22Rv1 (cell line): ENCODE measurements at regions not wholly inside any gene's neighbourhood (a gene's known extent, or its start where the extent isn't known, plus 50 kb on each side); places are given as distances from the start of the nearest gene placed in this dataset.

ENCODE experiments used
- H3K27ac ChIP-seq: fragments of 450-650 bp; 2 replicates; pipeline ENCODE4 v1.5.1; 2017
- ZFX ChIP-seq: fragments of 450-650 bp; IDR thresholded peaks from 2 replicates; pipeline ENCODE4 v1.6.1; 2017; ENCODE audit warnings: antibody characterized with exemption, borderline replicate concordance
- TF ChIP-seq, protein P1 (sequence below): fragments of 450-650 bp; IDR thresholded peaks from 2 replicates; pipeline ENCODE4 v1.5.1; 2017; ENCODE audit warnings: mild to moderate bottlenecking

DNA sequence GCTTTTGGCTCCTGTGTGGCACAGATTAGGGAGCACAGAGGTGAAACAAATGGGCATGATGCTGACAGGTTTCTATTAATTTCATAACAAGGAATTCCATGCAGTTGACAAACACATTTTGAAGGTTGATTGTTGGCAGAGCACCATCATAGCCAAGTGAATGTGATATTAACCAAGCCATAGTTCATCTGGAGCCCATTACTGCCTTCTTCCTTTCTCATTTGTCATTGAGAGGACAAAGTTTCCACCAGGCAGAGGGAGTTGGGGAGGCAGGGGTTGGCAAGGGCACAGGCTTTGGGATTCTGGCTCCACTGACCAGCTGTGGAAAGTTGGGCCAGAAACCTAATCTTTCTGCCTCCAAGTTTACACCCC lies 325.2 kb downstream of the MFSD1 start:
- TF ChIP-seq ZFX: no peak
- TF ChIP-seq, protein P1, sequence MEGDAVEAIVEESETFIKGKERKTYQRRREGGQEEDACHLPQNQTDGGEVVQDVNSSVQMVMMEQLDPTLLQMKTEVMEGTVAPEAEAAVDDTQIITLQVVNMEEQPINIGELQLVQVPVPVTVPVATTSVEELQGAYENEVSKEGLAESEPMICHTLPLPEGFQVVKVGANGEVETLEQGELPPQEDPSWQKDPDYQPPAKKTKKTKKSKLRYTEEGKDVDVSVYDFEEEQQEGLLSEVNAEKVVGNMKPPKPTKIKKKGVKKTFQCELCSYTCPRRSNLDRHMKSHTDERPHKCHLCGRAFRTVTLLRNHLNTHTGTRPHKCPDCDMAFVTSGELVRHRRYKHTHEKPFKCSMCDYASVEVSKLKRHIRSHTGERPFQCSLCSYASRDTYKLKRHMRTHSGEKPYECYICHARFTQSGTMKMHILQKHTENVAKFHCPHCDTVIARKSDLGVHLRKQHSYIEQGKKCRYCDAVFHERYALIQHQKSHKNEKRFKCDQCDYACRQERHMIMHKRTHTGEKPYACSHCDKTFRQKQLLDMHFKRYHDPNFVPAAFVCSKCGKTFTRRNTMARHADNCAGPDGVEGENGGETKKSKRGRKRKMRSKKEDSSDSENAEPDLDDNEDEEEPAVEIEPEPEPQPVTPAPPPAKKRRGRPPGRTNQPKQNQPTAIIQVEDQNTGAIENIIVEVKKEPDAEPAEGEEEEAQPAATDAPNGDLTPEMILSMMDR: no peak
- H3K27ac ChIP-seq: no peak overlapping the region

DNA sequence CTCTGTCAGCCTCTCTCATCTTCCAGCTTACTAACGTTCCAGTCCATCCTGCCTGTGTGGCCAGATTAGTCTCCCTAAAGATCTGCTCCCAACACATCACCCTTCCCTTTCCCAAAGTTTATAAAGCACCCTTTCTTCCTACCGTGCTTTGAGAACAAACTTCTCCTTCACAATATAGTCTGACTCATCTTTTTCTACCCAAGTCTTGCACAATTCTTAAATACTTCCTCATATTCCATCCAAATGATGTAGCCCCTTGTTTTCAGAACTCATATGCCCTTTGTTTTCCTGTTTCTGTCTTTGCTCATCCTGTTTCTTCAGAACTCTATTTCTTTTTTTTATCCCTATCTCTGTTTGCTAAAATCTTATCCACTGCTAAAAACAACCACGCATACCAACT lies 326.8 kb downstream of the MFSD1 start:
- H3K27ac ChIP-seq: no peak overlapping the region
- TF ChIP-seq, protein P1: no peak
- no peak for TF ChIP-seq ZFX

DNA sequence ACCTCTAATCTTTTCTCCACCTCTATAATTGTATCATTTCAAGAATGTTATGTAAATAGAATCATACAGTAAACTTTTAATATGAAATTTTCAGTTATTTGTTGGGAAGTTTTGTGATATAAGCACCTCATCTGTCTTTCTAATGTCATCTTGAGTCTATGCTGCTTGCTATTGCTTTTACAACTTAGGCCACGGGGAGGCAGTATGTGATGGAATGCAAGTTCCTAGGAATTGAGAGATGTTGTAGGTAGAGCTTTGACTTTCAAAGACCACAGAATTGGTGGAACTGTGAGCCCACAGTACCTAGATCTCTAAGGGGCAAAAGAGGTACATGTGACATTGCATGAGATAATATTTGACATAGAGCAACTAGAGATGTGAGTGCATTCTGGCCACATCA lies 328.3 kb downstream of the MFSD1 start:
- H3K27ac ChIP-seq: no peak overlapping the region
- no peak for TF ChIP-seq ZFX
- TF ChIP-seq, protein P1: peak; percentile 59

DNA sequence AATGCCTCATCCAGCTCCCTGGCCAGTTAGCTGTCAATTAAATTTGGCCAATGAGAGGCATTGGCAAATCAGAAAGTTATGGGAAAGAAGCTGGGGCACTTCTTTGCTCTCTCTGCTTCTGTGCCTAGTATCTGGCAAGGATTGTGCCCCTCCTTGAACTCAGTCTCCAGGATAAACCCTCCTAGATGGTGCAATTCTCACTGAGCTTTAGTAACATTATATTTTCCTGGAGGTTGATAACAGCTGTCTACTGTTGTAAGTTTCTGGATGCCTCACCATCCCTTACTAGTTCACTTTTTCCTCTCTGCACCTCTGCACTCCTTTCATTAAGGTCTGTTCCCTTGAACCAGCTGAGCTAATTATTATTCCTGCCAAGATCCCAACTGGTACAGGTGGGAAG lies 329.5 kb downstream of the MFSD1 start:
- no peak overlapping the region for H3K27ac ChIP-seq
- TF ChIP-seq, protein P1: no peak
- no peak for TF ChIP-seq ZFX

DNA sequence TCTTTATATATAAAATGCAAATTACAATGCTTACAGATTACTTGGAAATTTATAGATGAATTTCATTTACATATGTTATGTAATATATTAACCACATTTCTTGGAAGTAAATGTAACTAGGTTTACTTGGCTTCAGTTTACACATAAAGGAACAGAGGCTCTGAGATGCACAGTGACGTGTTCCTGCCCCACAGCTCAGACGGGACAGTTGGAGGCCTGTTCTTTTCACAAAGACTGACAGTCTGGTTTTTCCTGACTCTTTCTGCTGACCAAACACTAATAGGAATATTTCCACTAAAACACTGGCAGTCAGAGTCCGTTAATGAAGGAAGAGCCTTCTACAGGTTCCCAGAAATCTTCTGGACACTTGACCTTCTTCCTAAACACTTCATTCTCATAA lies 336.1 kb downstream of the MFSD1 start:
- no peak for TF ChIP-seq ZFX
- TF ChIP-seq, protein P1: no peak
- no peak overlapping the region for H3K27ac ChIP-seq

DNA sequence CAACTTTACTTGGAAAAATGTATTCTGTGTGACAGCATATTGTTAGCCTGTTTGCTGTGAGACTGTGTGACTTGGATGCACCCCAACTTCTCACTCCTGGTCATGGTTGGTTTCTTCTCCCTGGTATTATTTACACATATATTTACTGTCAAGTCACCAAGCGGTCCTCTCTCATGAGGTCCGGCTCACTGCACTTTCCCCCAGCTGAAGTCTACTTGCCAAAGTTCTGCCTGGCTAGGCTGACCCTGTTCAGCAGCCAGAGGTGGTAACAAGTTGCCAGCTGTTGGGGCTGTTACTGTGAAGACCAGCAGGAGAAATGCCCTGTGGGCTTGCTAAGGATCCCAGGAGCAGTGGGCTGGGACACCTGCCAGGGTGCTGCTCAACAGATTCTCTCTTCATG lies 337.5 kb downstream of the MFSD1 start:
- TF ChIP-seq, protein P1: no peak
- no peak for TF ChIP-seq ZFX
- H3K27ac ChIP-seq: no peak overlapping the region

DNA sequence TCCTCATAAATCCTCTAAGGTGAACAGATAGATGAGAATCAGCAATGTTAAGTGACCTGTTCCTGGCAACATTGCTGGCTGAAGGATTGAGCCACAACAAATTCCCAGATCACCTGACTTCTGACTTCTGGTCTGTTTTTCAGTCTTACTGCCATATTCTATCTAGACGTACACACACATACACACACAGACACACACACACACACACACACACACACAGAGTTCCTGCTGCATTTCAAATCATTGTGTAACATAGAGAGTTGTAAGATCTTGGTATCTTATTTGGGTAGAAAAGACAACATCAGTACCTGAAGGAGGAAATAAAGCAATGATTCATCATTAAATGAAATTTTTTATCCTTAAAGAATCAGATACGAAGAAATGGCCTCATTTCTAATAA lies 342.6 kb downstream of the MFSD1 start:
- TF ChIP-seq, protein P1: no peak
- no peak for TF ChIP-seq ZFX
- no peak overlapping the region for H3K27ac ChIP-seq
